ENCODE measurements at regions not wholly inside any gene's neighbourhood (a gene's known extent, or its start where the extent isn't known, plus 50 kb on each side); places are given as distances from the start of the nearest gene placed in this dataset.

DNA sequence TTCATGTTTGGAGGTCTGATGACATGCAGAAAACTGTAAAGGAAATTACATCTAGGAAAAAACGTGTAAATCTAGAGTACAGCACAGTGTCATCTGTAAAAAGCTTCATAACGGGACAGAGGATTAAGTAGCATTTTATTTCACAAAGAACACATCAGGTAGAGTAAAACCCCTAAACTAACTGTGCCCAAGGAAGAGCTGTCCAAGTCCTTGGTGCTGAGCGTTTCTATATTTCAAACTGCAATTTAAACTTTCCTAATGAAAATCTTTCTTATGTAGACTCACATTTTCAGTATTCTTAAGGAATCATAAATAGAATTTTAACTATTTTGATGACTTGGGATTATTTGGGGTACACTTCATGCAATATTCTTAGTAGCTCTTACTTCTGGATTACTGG, 646.2 kb downstream of the IPMK start:
- DNase-seq (no peak), ATAC-seq (no peak)
- H3K27ac Mint-ChIP-seq: no peak overlapping the region
- H3K4me3 Mint-ChIP-seq: no peak overlapping the region
- H3K36me3 Mint-ChIP-seq (ENCODE audit: low read depth): no peaks in the 10 kb centered on the region
- H3K9me3 Mint-ChIP-seq: no peaks in the 10 kb centered on the region
- ChIA-PET POLR2A (no interaction called here), CTCF (no interaction called here)
- intact Hi-C loops (cut with micrococcal nuclease): no loop called here
- TF ChIP-seq, protein P1, sequence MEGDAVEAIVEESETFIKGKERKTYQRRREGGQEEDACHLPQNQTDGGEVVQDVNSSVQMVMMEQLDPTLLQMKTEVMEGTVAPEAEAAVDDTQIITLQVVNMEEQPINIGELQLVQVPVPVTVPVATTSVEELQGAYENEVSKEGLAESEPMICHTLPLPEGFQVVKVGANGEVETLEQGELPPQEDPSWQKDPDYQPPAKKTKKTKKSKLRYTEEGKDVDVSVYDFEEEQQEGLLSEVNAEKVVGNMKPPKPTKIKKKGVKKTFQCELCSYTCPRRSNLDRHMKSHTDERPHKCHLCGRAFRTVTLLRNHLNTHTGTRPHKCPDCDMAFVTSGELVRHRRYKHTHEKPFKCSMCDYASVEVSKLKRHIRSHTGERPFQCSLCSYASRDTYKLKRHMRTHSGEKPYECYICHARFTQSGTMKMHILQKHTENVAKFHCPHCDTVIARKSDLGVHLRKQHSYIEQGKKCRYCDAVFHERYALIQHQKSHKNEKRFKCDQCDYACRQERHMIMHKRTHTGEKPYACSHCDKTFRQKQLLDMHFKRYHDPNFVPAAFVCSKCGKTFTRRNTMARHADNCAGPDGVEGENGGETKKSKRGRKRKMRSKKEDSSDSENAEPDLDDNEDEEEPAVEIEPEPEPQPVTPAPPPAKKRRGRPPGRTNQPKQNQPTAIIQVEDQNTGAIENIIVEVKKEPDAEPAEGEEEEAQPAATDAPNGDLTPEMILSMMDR (IDR thresholded peaks at IDR 0.05): no peak
- H3K4me1 Mint-ChIP-seq (ENCODE audit: low read depth): no peaks in the 10 kb centered on the region
- no peaks in the 10 kb centered on the region for H3K27me3 Mint-ChIP-seq

- ChIA-PET CTCF (no interaction called here), POLR2A (no interaction called here)
- Mint-ChIP-seq H3K27ac (no peak overlapping the region), H3K4me1 (ENCODE audit: low read depth) (no peaks in the 10 kb centered on the region), H3K9me3 (no peaks in the 10 kb centered on the region), H3K4me3 (no peak overlapping the region), H3K27me3 (no peaks in the 10 kb centered on the region), H3K36me3 (ENCODE audit: low read depth) (no peaks in the 10 kb centered on the region)
- intact Hi-C loops (cut with micrococcal nuclease): no loop called here
- DNase-seq (no peak), ATAC-seq (no peak)
- TF ChIP-seq, protein P1 (IDR thresholded peaks at IDR 0.05): no peak
Measured at GRCh38 chr10:57605948-57606485, 661.7 kb downstream of the IPMK start.

DNA sequence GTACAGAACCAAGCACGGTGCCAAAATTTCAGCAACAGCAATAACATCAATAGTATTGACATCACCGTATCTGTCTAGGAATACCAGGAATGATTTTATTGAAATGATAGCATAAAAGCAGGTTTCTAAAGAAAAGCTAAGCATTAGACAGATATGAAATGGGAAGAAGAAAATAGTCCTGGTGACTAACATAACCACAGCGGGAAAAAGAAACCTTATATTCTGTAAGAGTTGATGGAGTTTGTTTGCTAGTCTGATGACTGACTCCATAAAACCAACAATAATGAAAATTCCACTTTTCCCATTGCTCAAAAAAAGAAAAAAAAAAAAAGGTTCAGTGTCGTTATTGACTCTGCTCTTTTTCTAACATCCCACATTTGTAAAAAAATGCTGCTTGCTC, 668.3 kb downstream of the IPMK start:
- Mint-ChIP-seq H3K27me3 (no peaks in the 10 kb centered on the region), H3K4me3 (no peak overlapping the region), H3K4me1 (ENCODE audit: low read depth) (no peaks in the 10 kb centered on the region), H3K9me3 (no peaks in the 10 kb centered on the region), H3K36me3 (ENCODE audit: low read depth) (no peaks in the 10 kb centered on the region), H3K27ac (no peak overlapping the region)
- TF ChIP-seq, protein P1 (IDR thresholded peaks at IDR 0.05): no peak
- ATAC-seq (no peak), DNase-seq (no peak)
- intact Hi-C loops (cut with micrococcal nuclease): no loop called here
- ChIA-PET POLR2A (no interaction called here), CTCF (no interaction called here)

DNA sequence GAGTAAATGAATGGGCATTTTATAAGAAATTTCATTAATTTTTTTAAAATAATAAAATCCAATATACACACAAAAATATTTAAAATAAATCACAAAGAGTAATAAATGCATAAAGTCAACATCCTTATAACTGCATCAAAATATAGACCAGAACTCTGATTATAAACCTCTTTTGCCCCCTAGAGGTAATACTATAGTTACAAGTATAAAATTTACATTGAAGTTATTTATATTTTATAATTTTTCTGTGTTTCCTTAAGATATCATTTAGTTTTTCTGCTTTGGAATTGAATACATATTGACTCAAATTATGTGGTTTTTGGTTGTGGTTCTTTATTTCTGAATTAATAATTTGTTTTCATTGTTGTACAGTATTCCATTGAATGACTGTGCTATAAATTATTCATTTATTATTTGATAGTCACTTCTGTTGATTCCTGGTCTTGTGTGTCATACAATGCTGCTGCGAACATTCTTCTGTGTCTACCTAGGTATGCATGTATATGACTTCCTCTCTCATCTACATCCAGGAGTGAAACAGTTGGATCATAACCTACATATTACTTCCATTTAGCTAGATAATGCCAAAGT, 673.6 kb downstream of the IPMK start:
- ATAC-seq (no peak), DNase-seq (no peak)
- TF ChIP-seq, protein P1 (IDR thresholded peaks at IDR 0.05): no peak
- Mint-ChIP-seq H3K9me3 (peaks cover 1% of the 10 kb centered on the region), H3K27me3 (no peaks in the 10 kb centered on the region), H3K4me3 (no peak overlapping the region), H3K4me1 (ENCODE audit: low read depth) (no peaks in the 10 kb centered on the region), H3K36me3 (ENCODE audit: low read depth) (no peaks in the 10 kb centered on the region), H3K27ac (no peak overlapping the region)
- intact Hi-C loops (cut with micrococcal nuclease): no loop called here
- POLR2A ChIA-PET: no interaction called here
- CTCF ChIA-PET: no interaction called here

DNA sequence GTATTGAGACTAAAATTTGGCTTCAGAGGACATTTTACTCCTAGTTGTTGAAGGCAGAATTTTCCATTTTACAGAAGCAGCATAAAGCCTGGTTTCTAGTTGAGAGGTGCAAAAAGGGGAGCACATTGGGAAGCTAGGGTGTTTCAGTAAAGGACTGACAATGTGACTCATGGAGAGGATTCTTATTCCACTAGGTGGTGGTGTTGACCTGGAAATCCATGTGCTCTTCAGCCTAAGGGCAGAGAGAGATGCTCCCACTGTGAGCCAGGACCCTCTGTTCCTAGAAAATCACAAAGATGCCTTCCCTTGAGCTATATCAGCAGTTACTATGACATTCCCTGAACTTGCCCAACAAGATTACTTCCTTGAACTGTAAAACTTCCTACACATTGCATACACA, 687.8 kb downstream of the IPMK start:
- ChIA-PET POLR2A (no interaction called here), CTCF (interaction anchor here (1.4 kb wide), 1 partner anchor 485 kb away, joined by 3 read pairs; no protein-coding TSS in a partner anchor)
- Mint-ChIP-seq H3K36me3 (ENCODE audit: low read depth) (no peaks in the 10 kb centered on the region), H3K4me1 (ENCODE audit: low read depth) (no peaks in the 10 kb centered on the region), H3K9me3 (peaks cover 5% of the 10 kb centered on the region), H3K27ac (no peak overlapping the region), H3K4me3 (no peak overlapping the region), H3K27me3 (no peaks in the 10 kb centered on the region)
- TF ChIP-seq, protein P1 (IDR thresholded peaks at IDR 0.05): no peak
- intact Hi-C loops (cut with micrococcal nuclease): no loop called here
- ATAC-seq (no peak), DNase-seq (no peak)

Data from activated CD8-positive, alpha-beta T cell treated with anti-CD3 and anti-CD28 coated beads for 36 hours (primary cell).